ENCODE measurements at regions not wholly inside any gene's neighbourhood (a gene's known extent, or its start where the extent isn't known, plus 50 kb on each side); places are given as distances from the start of the nearest gene placed in this dataset.

GRCh38 chr4:36815536-36815935 is 429.0 kb upstream of the NWD2 start:
- no peaks in the 10 kb centered on the region for H3K79me2 ChIP-seq (replicated peaks; ENCODE audit: insufficient read depth, low read length)
- H3K4me2 ChIP-seq (ENCODE audit: low read length): no peak overlapping the region
- no peaks in the 10 kb centered on the region for H3K9me2 ChIP-seq (ENCODE audit: insufficient read depth, low read length)
- H3K9ac ChIP-seq (ENCODE audit: low read length): no peak overlapping the region
- H3F3A ChIP-seq (ENCODE audit: insufficient read depth, low read length, poor library complexity, severe bottlenecking): no peaks in the 10 kb centered on the region
- no peaks in the 10 kb centered on the region for H3K27me3 ChIP-seq (ENCODE audit: insufficient read depth, low read depth, low read length)
- no peak overlapping the region for H2AFZ ChIP-seq (ENCODE audit: low read depth, low read length)
- H3K36me3 ChIP-seq (ENCODE audit: insufficient read depth, low read length): no peaks in the 10 kb centered on the region
- no peak overlapping the region for H3K4me3 ChIP-seq (ENCODE audit: low read length)
- no peak overlapping the region for H3K27ac ChIP-seq (ENCODE audit: low read length)
- no peak for TF ChIP-seq EZH2 (IDR thresholded peaks at IDR 0.05; ENCODE audit: borderline replicate concordance, insufficient read depth, low read length, poor library complexity, severe bottlenecking)
- TF ChIP-seq CTCF (IDR thresholded peaks at IDR 0.05; ENCODE audit: poor library complexity, severe bottlenecking): no peak
- no peak for TF ChIP-seq POLR2AphosphoS5 (IDR thresholded peaks at IDR 0.05)
- TF ChIP-seq REST (IDR thresholded peaks at IDR 0.05; ENCODE audit: borderline replicate concordance): no peak
- TF ChIP-seq SMC3 (conservative IDR thresholded peaks at IDR 0.05; ENCODE audit: poor library complexity): no peak
- TF ChIP-seq RAD21 (conservative IDR thresholded peaks at IDR 0.05): no peak
- H3K9me3 ChIP-seq (ENCODE audit: low read length): no peaks in the 10 kb centered on the region
- H4K20me1 ChIP-seq (ENCODE audit: insufficient read depth): no peaks in the 10 kb centered on the region

GRCh38 chr4:36823199-36823967 is 421.2 kb upstream of the NWD2 start:
- H3F3A ChIP-seq (ENCODE audit: insufficient read depth, low read length, poor library complexity, severe bottlenecking): no peaks in the 10 kb centered on the region
- H3K36me3 ChIP-seq (ENCODE audit: insufficient read depth, low read length): no peaks in the 10 kb centered on the region
- no peak overlapping the region for H3K27ac ChIP-seq (ENCODE audit: low read length)
- H3K4me3 ChIP-seq (ENCODE audit: low read length): no peak overlapping the region
- TF ChIP-seq RAD21 (conservative IDR thresholded peaks at IDR 0.05) (no peak), CTCF (IDR thresholded peaks at IDR 0.05; ENCODE audit: poor library complexity, severe bottlenecking) (no peak), TAF1 (IDR thresholded peaks at IDR 0.05; ENCODE audit: low read depth) (no peak), REST (IDR thresholded peaks at IDR 0.05; ENCODE audit: borderline replicate concordance) (no peak), MXI1 (conservative IDR thresholded peaks at IDR 0.05; ENCODE audit: poor library complexity, severe bottlenecking) (no peak), SMC3 (conservative IDR thresholded peaks at IDR 0.05; ENCODE audit: poor library complexity) (no peak), EZH2 (IDR thresholded peaks at IDR 0.05; ENCODE audit: borderline replicate concordance, insufficient read depth, low read length, poor library complexity, severe bottlenecking) (no peak), EP300 (conservative IDR thresholded peaks at IDR 0.05; ENCODE audit: poor library complexity, severe bottlenecking) (no peak), POLR2AphosphoS5 (IDR thresholded peaks at IDR 0.05) (no peak)
- H3K9me2 ChIP-seq (ENCODE audit: insufficient read depth, low read length): no peaks in the 10 kb centered on the region
- no peak overlapping the region for H3K4me2 ChIP-seq (ENCODE audit: low read length)
- no peaks in the 10 kb centered on the region for H3K79me2 ChIP-seq (replicated peaks; ENCODE audit: insufficient read depth, low read length)
- no peaks in the 10 kb centered on the region for H3K27me3 ChIP-seq (ENCODE audit: insufficient read depth, low read depth, low read length)
- H4K20me1 ChIP-seq (ENCODE audit: insufficient read depth): no peaks in the 10 kb centered on the region
- H3K9ac ChIP-seq (ENCODE audit: low read length): no peak overlapping the region
- H3K9me3 ChIP-seq (ENCODE audit: low read length): no peaks in the 10 kb centered on the region
- no peak overlapping the region for H2AFZ ChIP-seq (ENCODE audit: low read depth, low read length)

Measured in neural cell (in vitro differentiated cells).